H4 (cell line): ENCODE measurements at regions not wholly inside any gene's neighbourhood (a gene's known extent, or its start where the extent isn't known, plus 50 kb on each side); places are given as distances from the start of the nearest gene placed in this dataset.

Source experiments
- DNase-seq: peaks from one replicate; pipeline ENCODE4 v3.0.0-alpha.2; 2015; ENCODE audit warnings: low spot score

GRCh38 chr13:105052711-105053110 lies 1482.8 kb downstream of the EFNB2 start:
- DNase-seq = no peak

DNA sequence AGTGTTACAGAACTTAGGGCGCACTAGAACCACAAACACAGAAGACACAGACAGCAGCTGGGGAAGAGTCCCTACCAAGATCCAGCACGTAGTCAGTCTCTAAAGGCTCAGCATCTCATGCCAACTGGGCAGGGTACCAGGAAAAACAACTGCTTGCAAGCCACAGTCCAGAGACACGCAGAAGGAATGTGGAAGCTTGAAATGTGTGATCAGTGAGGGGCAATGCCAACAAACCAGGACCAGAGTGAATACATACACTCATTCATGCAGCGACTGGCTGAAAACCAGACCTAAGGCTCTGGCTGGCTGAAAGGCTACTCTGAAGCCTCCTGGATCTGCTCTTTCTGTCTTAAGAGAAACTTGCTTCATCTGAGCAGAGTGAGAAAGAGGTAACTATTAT lies 1484.8 kb downstream of the EFNB2 start:
- no peak for DNase-seq

DNA sequence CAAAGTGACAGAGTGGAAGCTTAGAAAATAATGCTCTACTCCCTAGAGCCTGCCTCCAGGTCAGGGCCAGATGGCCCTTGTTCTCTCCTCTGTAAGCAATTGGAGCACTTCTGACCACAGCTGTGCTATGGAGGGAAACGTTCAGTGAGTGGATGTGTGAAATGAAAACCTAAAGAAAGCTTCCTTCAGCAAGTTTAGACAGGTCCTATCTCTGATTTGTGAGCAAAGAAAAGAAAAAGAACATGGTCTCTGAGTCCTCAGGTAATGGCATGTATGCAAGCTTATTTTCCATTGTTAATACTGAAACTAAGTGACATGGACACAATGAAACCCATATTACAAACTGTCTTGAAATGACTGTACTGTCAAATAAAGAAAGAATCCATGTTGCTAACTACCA lies 1486.8 kb downstream of the EFNB2 start:
- DNase-seq = no peak

GRCh38 chr13:105047676-105048295 lies 1487.7 kb downstream of the EFNB2 start:
- DNase-seq = no peak

- no peak for DNase-seq
Observed at GRCh38 chr13:105037110-105037509, 1498.4 kb downstream of the EFNB2 start.

DNA sequence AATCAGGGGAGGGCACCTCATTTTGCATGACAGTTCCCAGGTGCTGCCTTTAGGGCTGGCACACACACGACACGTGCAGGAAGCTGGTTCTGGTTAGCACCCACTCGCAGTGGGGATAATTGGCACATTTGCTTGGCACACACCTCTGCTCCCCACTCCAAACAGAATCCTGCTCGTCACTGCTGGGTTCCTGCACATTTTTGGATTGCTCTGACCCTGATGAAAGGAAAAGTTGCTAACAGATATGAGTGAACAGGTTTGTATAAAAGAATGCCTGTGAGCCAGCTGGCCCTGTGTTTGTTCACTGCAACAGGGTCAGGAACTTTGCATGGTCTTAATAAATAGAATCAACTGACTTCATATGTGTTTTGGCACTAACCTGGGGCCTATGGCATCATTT lies 1500.4 kb downstream of the EFNB2 start:
- no peak for DNase-seq

DNA sequence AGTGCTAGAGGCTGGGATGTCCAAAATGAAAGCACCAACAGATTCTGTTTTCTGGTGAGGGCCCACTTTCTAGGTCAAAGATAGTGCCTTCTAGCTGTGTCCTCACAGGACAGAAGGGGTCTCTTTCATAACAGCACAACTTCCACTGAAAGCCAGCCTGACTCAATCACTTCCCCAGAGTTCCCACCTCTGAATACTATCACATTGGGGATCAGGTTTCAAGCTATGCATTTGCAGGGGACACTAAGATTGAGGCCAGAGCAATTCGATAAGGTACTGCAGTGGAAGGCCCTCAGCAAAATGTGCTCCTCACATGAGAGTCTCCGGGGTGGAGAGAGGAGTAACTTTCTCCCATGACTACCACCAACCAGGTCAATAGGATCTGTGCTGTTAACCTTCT lies 1501.5 kb downstream of the EFNB2 start:
- DNase-seq = no peak

DNA sequence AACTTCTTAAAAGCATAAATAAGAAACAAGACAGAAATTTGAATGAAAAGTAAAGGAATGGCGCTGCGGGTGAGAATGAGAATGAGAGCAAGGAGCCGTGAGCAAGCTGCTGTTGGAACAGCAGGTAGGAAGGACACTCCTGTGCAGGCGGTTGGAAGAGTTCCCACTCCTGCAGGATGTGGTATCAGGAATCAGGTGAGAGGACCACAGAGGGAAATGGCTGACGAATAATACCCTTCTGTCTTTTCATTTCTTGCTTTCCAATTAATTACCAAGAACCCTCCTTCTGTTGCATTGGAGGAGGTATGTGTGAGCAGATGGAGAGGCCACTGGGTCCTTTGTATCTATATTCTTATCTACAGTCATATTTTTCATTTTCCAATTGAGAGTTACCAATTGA lies 1504.2 kb downstream of the EFNB2 start:
- no peak for DNase-seq

GRCh38 chr13:105030851-105031250 lies 1504.6 kb downstream of the EFNB2 start:
- no peak for DNase-seq

DNA sequence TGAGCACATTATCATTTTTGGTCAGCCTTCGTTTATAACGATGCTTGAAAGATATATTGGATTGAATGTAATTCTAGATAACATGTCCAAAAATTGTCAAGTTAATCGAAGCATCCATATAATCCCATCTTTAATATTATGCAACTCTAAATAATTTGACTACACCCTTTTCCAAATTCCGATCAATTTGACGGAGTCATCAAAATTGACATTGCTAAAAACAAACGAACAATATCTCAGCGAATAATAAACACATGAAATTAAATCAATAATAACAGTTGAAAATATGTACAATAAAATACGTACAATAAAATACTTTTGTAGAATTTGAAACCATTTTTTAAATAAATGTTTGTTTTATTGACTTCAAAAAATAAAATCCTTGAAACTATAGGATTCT lies 1516.4 kb downstream of the EFNB2 start:
- no peak for DNase-seq

- no peak for DNase-seq
Observed at GRCh38 chr13:105016266-105016665, 1519.2 kb downstream of the EFNB2 start.

GRCh38 chr13:105008604-105009003 lies 1526.9 kb downstream of the EFNB2 start:
- no peak for DNase-seq

- no peak for DNase-seq
Observed at GRCh38 chr13:105007166-105007808, 1528.2 kb downstream of the EFNB2 start.

- DNase-seq = no peak
Observed at GRCh38 chr13:104996022-104996421, 1539.4 kb downstream of the EFNB2 start.

DNA sequence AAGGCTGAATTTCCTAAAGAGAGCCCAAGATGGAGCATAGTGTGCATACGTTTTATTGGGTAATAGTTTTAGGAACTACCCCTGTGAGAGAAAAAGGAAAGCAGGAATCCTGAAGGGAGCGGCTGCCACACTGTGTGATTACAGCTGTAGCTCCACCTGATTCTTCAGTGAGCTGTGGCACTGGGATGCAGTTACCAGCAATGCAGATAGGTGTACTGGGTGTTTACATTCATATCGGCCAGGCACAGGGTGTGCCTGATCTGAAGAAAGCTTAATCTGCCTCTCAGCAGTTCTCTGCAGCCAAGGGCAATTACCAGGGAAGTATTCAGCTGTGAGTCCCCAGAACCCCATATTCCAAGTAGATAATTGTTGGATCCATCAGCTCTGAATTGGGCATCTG lies 1541.8 kb downstream of the EFNB2 start:
- DNase-seq = no peak

GRCh38 chr13:104987621-104988020 lies 1547.8 kb downstream of the EFNB2 start:
- no peak for DNase-seq

- DNase-seq = peak; percentile 68
Observed at GRCh38 chr13:104984296-104984818, 1551.1 kb downstream of the EFNB2 start.

DNA sequence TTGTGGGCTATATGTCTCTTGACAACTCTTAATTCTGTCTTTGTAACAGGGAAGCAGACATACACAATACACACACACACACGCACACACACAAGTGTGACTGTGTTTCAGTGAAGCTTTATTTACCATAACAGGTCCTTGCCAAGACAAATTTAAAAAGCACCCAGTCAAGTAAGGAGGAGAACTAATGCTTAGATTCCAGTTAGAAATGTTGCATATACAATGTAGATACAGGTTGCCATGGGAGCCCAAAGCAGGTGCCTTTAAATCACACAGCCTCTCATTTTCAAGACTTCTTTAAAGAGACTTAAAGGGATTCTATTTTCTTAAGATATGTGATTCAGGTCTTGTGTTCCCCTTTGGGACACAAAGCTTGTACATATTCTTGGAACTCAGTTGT lies 1551.9 kb downstream of the EFNB2 start:
- no peak for DNase-seq

- DNase-seq = no peak
Observed at GRCh38 chr13:104980586-104980985, 1554.9 kb downstream of the EFNB2 start.

DNA sequence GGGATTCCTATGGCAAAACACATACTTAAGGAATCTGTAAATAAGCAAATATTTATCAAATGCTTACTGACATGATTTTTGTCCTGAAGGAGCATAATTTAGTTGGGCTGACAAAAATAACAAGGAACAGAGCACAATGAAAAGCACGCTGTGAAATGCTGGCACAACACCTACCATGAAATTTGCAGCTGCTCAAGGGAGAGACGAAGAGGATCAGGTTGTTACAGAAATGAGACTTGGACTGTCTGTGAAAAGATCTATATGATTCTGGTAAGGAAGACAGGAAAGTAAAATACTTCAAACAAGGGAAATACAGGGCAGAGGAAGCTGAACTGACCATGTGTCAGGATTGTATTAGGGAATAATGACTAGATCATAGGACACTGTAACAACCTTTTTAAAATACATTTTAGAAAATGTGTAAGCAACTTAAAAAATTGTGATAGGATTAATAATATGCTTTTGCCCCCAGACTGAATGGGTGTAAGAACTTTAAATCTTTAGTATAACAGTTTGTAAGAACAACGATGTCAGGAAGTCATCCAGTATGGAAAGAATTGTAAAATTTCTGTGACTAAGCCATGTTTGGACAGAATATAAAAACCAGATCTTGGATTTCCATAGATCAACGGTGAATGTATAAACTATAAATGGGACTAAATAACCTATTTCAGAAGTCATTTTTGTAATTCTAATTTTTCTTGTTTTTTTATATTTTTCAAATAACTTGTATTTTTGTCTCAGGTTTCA lies 1556.0 kb downstream of the EFNB2 start:
- DNase-seq = no peak

DNA sequence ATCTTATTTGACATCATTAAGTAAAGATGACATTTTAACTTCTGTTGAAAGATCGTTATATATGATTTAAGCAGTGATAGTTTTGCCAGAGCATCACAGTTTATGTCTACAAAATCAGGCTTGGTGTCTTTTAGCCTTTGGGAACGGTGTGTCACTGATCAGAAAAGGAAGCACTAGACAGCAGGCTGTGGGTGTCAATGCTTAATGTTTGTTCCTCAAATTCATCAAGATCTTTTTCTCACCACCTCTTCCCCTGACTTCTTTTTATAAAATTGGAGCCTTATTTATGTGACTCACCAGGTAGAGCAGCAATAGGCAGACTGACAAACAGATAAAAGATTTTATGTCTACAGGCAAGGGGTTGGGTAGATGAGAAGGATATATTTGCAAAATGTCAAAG lies 1558.5 kb downstream of the EFNB2 start:
- DNase-seq = no peak

GRCh38 chr13:104975272-104975671 lies 1560.2 kb downstream of the EFNB2 start:
- no peak for DNase-seq

DNA sequence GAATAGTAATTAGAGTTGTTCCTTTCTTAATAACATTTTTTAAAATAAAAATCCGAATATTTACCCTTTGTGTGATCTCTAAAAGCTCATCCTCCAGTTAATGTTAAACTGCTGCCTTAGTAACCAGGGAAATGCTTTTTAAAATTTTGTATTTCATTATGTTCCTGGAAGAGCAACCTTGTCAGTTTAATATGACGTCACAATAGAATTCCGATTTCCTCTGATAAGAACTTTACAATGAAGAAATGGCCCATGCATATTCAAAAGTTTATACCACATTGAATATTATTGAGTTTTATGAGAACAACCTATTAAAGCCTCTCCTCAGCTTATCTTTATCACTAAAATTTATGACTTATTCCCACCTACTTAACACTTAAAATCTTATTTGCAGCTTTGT lies 1566.6 kb downstream of the EFNB2 start:
- DNase-seq = no peak
